CD4-positive, alpha-beta T cell treated with Interleukin-15 for 4 hours (primary cell): ENCODE measurements at regions not wholly inside any gene's neighbourhood (a gene's known extent, or its start where the extent isn't known, plus 50 kb on each side); places are given as distances from the start of the nearest gene placed in this dataset.

Source experiments
- DNase-seq: peaks from one replicate; pipeline ENCODE4 v3.0.0-alpha.2; 2020; ENCODE audit warnings: low spot score

DNA sequence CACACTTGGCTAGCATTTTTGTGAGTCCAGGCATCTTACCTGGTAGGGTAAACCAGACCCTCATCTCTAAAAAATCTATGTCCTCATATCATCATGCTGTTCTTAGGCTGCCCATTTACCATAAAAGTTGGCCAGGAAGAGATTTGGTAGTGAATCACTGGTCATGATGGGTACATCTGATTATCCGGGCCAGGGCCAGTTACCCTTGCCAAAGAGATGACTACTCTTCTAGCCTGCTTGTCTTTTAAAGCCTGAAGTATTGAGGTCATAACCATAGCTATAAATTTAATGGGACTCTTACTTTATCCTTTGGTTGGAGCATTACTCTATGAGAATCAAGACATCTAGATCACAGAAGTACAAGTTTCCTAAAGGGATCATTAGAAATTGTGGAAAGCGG, 276.8 kb downstream of the TENT5A start:
- DNase-seq, result no peak

DNA sequence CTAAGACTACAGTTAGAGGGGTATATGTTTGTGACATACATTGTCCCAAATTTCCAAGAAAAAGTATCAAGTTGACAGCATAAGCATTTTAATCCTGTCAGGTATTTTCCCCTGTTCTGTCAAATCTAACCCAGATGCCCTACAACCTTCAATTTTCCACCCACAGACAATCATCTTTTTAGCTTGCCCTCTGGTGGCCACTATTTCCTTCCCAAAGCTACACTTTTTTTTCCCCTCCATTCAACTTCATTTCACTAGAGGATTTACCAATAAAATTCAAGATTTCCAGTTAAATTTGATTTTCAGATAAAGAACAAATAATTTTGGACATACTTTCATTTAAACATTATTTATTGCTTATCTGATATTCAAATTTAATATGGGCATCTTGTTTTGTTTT, 286.6 kb downstream of the TENT5A start:
- no peak for DNase-seq

DNA sequence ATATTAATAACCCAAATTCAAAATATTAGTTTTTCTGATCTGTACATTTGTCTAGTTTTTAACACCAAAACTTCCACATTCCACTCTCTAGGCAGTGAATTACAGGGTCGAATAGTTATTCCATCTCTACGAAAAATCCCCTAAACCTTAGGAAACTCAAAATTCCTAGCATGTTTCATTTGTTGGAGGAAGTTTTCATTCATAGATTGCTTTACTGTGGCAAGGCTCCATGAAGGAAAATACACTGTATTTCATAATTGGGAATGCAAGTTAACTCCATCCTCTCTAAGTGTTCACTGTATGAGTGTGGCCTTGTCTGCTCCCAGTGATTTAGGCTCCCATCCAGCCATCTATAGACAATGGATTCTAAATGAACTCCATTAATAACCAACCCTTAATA, 296.1 kb downstream of the TENT5A start:
- no peak for DNase-seq

DNA sequence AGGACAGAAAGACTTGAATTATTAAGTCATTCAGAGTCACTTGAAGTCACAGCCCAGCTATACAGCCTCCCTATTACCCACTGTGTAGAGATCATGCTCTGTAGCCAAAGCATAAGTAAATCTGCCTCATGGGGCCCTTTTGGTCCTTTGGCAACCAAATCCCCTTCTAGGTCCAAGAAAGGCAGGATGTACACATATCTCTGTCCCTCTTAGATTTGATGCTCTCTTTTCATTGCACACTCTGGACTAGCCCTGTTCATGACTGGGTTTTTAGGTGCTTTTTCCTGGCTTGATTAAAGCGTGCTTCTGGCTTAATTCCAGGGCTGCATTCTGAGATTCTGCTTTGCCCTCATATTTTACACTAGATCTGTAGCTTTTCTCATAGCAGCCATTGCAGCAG, 296.8 kb downstream of the TENT5A start:
- DNase-seq, result no peak

DNA sequence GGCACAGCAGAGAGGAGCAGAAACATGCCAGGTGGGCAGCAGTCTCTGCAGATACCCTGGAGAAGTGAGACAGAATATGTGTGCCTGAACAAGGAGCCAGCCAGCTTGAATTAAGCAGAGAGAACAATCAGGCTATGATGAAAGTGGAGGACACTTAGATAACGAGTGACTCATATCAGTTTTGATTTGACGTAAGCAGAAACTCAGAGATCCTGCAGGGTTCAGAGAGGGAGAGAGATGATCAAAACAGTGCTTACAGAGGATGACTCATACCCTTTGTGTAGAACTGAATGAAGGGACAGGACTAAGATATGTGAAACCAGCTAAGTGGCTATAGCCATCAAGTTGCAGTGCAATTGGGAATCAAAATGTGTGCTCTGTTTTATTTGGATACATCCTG, 300.7 kb downstream of the TENT5A start:
- DNase-seq, result no peak

DNA sequence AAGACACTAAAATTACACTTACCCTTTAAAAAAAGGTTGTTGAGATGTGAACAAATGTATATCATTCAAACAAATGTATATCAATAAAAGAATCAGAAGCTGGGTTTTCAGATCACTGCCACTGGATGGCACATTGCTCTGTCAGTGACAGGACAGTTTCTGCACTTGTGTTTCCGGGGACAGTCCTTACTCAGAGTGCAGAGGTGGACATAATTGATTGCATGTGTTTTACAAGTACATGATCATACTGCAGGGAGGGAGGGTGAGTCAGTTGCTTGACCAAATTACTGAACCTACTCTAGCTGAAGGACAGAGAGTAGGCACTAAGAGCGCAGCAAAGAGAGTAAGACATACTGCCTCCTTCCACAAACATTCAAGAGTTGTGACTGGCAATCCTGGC, 302.3 kb downstream of the TENT5A start:
- no peak for DNase-seq

DNA sequence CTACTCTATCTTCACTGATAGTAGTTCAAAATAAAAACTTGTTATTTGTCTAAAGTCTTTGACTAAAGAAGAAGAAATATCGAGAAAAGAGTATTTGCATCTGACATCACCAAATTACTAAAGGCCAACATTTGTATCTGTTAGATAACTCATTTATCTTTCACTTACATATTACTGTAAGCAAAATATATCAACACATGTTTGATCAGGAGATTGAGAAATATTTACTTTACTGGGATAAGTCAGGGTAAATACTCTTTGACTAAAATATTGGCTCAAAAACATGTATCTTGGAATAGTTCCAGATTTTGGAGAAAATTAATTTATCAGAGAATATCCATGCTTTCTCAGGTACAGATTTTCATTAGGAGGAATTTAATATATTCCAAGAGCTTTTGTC, 306.0 kb downstream of the TENT5A start:
- DNase-seq, result no peak

DNA sequence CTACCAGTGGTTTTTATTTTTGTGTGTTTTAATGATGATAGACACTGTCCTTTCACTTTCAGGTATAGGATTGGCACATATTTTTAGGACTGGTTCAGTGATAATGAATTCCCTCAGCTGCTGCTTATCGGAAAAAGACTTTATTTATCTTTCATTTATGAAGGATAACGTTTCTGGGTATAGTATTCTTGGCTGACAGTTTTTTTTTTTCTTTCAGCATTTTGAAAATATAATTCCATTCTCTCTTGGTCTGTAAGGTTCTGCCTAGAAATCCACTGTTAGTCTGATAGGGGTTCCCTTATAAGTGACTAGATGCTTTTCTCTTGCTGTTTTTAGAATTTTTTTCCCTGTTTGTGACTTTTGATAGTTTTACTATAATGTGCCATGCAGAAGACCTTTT, 313.1 kb downstream of the TENT5A start:
- DNase-seq, result no peak

DNA sequence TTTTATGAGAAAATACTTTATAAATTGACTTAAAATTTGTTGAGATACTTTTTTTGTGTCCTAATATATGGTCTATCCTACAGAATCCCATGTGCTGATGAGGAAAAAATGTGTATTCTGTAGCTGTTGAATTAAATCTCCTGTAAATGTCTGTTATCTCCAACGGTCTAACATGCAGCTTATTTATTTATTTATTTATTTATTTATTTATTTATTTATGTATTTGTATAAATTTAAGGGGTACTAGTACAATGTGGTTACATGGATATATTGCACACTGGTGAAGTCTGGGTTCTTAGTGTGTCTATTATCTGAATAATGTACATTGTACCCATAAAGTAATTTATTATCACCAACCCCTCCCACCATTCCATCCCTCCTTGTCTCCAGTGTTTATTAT, 315.5 kb downstream of the TENT5A start:
- no peak for DNase-seq

DNA sequence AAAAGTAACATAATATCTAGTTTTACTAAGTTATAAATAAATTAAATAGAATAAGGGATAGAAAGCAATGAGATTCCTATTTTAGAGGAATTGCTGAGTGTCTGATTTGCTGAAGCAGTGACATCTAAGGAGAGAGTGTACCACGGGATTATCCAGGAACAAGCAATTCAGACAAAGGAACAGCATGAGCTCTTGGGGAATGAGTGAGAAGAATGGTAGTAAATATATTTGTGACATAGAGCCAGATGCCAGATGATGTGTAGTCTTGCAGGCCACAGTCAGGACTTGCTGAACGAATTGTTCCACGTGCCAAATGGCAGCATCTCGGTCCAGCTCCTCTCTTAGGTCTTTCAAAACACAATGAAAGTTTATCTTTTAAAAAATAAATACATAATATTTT, 339.2 kb downstream of the TENT5A start:
- DNase-seq, result no peak

DNA sequence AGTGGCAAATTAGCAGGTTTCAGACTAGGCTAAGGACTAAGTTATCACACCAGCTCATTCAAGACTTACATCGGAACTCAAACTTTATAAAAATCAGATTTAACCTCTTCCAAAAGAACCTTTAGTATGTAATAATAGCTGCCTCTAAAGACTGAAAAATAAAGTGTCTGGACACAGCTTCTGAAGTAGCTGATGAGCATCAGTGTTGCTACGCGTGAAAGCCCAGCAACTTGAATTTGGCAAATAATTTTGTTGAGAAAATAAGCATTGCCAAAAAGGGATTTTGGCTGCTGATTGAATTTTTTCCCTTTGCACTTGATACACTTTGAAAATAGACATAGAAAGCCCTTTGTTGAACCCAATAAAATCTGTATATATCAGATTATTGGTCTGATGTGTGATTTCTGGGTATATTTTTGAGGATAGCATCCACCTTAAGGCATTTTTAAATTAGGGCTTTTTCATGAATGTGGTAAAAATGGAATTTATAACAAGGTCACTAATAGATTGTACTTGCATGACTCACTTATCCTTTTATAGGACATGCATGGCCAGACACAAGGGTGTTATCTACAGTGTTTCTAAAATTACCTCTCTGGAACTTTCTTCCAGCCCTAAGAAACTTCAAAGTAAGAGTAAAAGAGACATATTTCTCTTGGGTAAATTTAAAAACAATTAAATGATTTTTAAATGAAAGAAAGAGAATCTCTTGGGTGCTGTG, 350.4 kb downstream of the TENT5A start:
- no peak for DNase-seq

DNA sequence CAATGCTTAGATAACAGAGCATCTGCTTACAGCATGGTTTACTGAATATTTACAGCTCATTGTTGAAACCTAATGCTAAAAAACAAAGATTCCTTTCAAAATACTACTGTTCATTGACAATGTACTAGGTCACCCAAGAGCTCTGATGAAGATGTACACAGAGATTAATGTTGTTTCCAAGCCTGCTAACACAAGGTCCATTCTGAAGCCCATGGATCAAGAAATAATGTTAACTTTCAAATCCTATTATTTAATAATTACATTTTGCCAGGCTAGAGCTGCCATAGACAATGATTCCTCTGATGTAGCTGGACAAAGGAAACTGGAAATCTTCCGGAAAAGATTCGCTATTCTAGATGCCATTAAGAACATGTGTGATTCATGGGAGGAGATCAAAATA, 355.6 kb downstream of the TENT5A start:
- no peak for DNase-seq

DNA sequence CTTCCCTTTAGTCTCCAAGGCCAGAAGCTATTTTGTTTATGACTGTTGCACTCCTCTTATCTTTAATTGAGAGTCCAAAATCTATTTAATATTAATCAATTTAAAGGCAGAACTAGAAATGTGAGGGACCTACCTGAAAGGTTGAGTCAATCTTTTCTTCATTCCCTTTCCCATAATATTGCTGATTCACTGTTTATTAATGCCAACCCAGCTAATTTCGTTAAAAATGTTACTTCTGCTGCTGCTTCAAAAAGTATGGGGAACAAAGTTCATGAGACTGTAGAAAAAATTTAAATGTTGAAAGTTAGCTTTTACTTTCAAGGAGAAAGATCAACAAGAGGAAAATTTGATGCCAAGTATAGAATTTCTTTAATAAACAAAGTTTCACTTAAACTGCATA, 365.3 kb downstream of the TENT5A start:
- no peak for DNase-seq

DNA sequence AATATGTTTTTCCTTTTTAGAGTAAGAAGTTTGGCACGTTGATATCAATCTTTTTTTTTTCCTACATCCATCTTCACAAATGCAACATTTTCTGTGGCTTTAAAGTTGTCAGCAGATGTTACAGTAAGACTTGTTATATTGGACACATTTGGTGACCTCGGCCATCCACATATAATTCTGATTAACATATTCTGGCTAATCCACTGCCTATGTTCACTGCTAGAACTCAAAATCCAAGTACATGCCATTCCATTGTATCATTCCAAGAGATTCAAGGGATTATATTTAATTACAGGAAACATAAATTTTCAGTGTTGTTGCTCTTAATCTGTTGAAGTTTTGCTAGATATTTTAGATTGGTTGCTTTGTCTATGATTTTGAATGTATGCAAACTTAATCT, 367.6 kb downstream of the TENT5A start:
- DNase-seq, result no peak

DNA sequence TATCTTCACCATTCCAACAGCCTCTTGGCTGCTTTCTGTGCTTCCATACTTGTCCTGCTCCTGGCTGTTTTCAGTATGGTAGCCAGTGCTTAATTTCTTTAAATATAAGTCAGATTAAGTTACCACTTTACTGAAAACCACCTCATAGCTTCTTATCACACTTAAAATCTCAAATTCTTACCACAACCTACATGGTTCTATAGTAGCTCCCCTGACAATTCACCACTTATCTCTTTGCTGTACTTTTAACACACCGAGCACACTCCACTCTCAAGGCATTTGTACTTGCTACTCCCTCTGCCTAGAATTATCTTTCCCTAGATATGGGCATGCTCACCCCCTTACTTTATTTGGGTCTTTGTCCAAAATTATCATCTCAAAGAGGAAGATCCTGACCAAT, 369.0 kb downstream of the TENT5A start:
- no peak for DNase-seq

DNA sequence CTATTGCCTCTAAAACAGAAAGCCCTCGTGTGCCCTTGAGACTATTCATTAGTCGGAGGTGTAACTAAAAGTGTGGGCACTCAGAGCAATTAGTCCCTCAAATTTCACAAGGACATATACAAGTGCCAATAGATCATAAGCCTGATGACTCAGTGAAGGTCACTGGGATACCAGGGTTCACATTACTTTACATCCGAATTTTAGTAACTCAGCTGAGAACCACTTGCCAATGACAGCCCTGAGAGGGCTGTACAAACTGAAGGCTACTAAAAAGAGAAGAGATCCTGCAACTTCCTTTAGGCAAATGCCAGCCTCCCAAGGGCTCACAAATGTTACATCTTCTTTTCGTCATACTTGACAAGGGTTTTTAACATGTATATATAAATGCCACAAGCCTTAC, 369.6 kb downstream of the TENT5A start:
- DNase-seq, result no peak

DNA sequence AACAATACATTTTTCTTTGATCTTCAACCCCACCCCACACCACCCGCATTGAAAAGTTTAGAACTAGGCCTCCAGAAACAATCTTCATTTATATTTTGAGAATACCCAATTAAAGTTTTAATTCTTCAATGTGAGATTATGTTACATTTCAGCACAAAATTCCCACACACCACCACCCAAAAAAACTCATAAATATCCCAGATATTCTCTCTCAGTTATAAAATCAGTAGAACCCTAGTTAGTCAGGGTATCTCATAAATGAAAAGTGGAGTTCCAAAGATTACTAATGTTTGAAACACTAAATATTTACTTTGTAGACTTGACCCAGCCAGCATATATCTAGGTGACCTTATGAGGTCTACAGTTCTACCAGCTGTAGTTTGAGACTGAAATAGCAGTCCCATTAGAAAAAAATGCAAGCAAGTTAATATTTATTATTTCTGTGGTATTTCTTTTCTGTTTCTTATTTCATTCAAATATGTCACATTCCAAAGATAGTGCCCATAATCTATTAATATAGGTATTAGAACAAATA, 371.0 kb downstream of the TENT5A start:
- no peak for DNase-seq

DNA sequence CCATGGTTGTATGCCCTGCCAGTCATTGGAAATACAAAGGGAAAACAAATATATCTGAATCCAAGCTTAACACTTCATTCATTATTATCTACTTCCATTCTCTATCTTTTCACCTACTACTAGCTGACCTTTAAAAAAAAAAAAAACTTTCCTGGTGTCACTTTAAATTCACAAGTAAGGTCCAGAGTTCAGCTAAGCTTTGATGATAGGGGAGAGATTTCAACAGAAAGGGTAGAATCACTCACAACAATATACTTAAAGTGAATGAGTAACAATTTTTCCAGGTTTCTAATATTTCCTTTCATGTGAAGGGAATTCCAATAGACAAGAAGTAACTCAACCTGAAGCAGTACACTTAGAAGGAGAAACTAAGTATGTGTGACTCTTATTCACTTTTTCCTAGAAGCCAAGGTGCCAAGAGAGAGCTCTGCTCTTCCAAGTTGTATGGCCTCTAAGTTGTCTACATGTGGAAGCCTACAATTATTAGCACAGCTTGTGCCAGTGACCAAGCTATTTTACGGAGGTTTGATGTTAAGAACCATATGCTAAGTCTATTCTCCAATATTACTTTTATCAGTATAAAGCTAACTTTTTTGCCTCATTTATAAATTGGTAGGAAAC, 371.7 kb downstream of the TENT5A start:
- DNase-seq, result no peak

DNA sequence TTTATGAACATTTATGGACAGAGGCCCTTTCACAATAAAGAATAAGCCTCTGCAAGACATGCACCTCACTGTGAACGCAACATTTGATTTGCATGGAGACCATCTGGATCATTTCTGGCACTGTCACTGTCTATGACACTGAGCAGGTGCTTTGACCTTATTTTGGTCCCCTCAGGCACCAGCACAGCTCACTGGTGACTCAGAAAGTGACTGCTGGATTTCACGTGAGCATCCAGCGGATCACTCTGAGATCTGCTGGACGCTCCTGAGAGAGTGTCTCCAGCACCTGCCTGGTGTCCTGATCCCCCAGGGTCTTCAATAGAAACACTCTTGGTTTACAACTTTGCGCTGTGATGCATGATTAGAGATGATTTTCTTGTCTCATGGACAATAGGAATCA, 375.7 kb downstream of the TENT5A start:
- DNase-seq, result no peak

DNA sequence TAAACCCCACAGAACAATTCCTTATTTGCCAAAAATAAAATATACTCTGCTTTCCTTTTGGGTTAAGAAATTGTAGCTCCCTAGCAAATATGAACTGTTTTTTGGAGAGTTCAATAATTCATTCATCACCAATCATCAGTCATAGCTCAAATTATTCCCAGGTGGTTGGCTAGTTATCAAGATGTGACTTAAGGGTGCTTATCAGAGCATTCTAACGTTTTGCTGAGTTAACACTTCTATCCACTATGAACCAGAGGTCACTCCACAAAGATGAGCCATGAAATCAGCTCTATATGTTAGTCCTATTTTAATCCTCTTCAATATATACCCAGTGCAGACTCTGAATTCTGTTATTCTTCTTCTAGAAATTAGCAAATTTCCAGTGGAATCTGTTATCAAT, 379.1 kb downstream of the TENT5A start:
- DNase-seq, result no peak

DNA sequence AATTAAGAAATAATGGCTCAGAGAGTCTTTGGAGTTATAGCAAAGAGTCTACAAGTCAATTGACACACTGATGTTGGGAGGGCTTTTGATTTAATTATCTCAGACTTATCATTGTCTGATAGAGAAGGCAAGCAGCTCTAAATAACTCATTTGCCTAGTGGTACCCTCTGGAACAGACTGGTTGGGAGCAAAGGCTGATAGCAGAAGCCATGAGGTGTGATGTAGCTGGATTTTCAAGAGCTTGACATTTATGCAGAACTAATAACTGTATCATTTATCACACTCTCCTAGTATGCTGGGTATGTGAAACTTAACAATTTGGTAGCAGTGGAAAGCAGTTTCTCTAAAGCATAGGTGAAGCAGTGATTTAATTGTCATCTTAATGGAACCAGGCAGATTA, 380.6 kb downstream of the TENT5A start:
- DNase-seq, result no peak

DNA sequence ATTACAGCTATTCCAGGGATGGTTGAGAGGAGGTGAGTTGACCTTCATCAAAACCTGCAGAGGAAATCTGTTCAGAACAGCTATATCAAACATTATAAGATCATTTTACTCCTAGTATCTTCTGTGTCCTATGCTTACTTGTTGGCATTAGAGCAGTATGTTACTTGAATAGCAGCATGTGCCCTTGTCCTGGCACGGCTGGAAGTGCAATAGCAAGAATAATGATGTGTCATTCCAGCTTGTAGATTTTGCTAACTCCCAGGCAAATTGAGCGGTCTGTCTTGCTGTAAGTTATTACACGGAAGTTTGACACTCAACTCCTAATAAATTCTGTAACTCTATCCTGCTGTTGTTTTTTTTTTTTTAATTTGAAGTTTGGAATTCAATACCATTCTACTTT, 385.5 kb downstream of the TENT5A start:
- DNase-seq, result no peak

DNA sequence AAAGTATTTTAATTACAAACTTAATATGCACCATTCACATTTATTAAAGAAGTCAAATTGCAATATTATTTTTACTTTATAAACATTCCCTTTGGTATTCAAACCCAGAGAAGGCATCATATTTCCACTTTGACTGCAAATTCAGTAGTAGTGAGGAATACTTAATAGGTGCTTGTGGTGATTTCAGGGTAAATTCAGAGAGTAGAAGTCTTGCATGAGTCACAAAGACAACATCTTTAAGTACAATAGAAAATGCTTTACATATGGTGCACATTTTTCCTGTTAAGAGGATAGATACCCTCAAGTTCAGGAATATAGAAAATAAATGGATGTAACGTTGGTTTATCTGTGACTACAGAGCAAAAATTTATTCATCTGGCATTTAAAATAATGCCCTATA, 390.2 kb downstream of the TENT5A start:
- DNase-seq, result no peak

DNA sequence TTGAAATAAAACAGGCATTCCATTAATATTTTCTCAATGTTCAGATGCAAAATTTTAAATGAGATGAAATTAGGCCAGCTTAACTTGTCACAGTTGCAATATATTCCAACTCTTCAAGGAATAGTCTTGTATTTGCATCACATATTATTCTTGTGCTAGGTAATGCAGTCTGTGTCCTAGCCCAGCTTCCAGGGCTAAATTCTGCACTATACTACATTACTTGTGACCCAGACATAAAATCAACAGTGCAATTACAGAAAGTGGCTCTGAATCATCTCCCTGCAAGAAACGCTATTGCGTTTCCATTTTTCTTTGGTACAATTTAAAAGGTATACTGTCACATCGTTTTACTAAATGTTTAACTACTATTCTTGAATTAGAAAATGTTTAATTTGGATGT, 399.2 kb downstream of the TENT5A start:
- no peak for DNase-seq
